H1 (cell line): ENCODE measurements at regions not wholly inside any gene's neighbourhood (a gene's known extent, or its start where the extent isn't known, plus 50 kb on each side); places are given as distances from the start of the nearest gene placed in this dataset.
"Not testable (repeated sequence)": the region's sequence is repeated elsewhere in the genome, so short reads cannot be mapped to it uniquely, and the experiment has no call there.

ENCODE experiments used
- ASH2L ChIP-seq: fragments of 200-600, 300-600 bp; sonication (generic); IDR thresholded peaks from one replicate; pipeline ENCODE4 v1.7.1; 2017; ENCODE audit warnings: low read length
- CTCF ChIP-seq, 3 experiments: IDR thresholded peaks; 1 replicate in 2 of 3; 2 replicates in 1 of 3; pipeline versions ENCODE4 v1.5.1 to v1.6.1; 2011; ENCODE audit warnings: low read length in 3 of 3, mild to moderate bottlenecking in 3 of 3, inconsistent platforms in 2 of 3, low read depth in 1 of 3, moderate library complexity in 1 of 3; ENCODE audit not compliant: insufficient read depth in 1 of 3; ENCODE audit errors: control extremely low read depth in 1 of 3
- HDAC2 ChIP-seq, 2 experiments: fragments of 300-600 bp in 1 of 2; sonication (generic) in 1 of 2; IDR thresholded peaks; 2 replicates each; pipeline ENCODE4 v1.6.1; 2011 to 2012; ENCODE audit warnings: low read depth in 2 of 2, low read length in 2 of 2, mild to moderate bottlenecking in 2 of 2, moderate library complexity in 2 of 2, borderline replicate concordance in 1 of 2, inconsistent platforms in 1 of 2

DNA sequence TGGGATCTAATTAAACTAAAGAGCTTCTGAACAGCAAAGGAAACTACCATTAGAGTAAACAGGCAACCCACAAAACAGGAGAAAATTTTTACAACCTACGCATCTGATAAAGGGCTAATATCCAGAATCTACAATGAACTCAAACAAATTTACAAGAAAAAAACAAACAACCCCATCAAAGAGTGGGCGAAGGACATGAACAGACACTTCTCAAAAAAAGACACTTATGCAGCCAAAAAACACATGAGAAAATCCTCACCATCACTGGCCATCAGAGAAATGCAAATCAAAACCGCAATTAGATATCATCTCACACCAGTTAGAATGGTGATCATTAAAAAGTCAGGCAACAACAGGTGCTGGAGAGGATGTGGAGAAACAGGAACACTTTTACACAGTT is 170.9 kb downstream of the JRKL start:
- TF ChIP-seq ASH2L; CTCF (IDR thresholded peaks at IDR 0.05; ENCODE audit: control extremely low read depth in 1 of 3, insufficient read depth in 1 of 3, low read depth in 1 of 3, low read length in 3 of 3); HDAC2 (IDR thresholded peaks at IDR 0.05; ENCODE audit: borderline replicate concordance in 1 of 2, low read depth in 2 of 2, low read length in 2 of 2): not testable (repeated sequence)
